GM21367 (cell line): ENCODE measurements at regions not wholly inside any gene's neighbourhood (a gene's known extent, or its start where the extent isn't known, plus 50 kb on each side); places are given as distances from the start of the nearest gene placed in this dataset.
A peak's percentile ranks its signal among the peaks of the same experiment; 100 is the strongest.
"Not testable (repeated sequence)": the region's sequence is repeated elsewhere in the genome, so short reads cannot be mapped to it uniquely, and the experiment has no call there.

Experiments used
- ATAC-seq: cut with Tn5 transposase; IDR thresholded peaks from one replicate; pipeline ENCODE4 v1.9.1; 2021; ENCODE audit not compliant: unreplicated experiment

DNA sequence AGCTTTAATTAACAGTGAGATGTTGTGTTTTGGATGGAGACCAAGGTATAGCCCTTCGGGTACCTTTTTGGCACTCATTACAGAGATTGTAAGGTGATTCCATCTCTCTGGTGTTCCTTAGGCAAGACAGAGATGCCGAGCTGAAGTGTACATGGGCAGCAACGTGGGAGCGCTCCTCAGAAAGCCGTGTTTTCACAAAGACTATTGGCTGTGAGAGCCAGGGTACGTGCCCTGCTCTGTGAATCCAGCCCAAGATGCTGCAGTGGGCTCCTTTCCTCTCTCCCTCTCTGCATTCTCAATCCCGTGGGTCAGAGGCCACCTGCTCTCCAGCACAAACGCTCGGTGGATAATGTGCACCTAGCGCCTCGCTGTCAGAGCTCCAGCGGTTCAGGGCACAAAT lies 203.0 kb upstream of the EPHA4 start:
- no peak for ATAC-seq

DNA sequence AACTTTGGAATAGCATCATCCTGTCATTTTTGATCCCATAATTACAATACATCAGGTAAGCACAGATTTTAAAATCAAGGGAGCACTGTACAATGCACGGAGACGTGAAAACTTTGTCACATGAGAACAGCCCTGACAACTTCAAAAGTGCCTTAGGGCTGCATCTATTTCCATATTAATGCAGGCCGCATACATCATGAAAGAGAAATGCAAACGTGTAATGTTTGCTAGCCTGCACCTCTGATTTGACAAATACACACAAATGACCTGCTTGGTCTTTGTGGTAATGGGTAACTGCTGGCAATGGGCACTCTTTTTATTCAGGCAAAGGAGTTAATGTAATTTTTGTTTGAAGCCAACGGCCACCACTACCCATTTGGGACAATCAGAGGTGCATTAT lies 202.0 kb upstream of the EPHA4 start:
- no peak for ATAC-seq

- no peak for ATAC-seq
Observed at GRCh38 chr2:221771297-221771696, 199.2 kb upstream of the EPHA4 start.

GRCh38 chr2:221767106-221768012 lies 195.3 kb upstream of the EPHA4 start:
- ATAC-seq: no peak

DNA sequence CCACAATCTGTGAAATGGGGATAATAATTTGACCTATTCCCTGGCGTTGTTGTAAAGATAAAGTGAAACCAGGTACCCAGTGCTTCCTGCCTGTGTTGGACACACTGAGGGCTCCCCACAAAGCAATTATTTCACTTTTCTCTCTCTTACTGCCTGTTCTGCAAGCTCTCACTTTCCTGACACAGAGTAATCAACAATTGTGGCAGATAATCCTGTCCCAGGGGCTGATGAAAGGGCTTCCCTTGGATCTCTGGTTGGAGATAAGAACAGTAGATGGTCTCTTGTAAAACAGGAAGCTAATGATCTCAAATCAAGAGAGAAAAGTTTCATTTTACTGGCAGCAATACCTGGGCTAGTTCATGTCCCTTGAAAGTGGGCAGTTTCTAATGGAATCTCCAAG lies 190.4 kb upstream of the EPHA4 start:
- no peak for ATAC-seq

- no peak for ATAC-seq
Observed at GRCh38 chr2:221761260-221761659, 189.2 kb upstream of the EPHA4 start.

DNA sequence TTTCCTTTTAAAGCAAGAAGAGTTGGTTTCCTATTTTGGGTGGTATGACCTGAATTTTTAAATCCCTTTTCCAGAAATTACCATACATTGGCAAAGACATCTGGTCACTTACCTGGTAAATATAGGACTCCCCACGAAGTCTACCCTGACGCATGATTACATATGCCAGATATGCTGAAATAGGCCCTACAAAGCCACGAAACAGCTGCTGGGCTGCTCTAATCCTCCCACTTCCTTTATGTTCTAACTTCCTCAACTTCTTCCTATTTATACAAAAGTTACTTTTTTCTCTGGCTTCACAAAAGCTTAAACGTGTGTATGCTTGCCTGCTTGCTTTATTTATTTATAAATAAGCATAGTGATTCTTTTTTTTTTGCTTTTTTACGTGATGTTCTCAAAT lies 186.0 kb upstream of the EPHA4 start:
- ATAC-seq: no peak

GRCh38 chr2:221753401-221753800 lies 181.3 kb upstream of the EPHA4 start:
- ATAC-seq: no peak

DNA sequence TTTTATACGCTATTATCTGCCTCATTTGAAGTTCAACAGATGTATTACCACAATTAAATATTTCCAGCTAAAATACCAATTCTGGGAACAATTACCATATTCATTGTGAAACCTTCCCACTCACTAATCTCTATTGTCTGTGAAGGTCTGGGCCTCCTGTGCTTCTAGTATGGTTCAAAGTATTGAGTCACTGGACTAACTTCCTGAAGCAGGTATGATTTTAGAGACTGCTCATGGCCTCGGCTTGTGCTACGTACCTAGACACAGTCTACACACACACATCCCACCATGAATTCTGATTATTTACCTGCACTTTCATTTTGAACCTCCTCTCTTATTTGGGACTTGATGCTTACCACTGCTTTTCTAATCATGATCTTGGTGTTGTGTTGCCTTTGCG lies 180.7 kb upstream of the EPHA4 start:
- no peak for ATAC-seq

DNA sequence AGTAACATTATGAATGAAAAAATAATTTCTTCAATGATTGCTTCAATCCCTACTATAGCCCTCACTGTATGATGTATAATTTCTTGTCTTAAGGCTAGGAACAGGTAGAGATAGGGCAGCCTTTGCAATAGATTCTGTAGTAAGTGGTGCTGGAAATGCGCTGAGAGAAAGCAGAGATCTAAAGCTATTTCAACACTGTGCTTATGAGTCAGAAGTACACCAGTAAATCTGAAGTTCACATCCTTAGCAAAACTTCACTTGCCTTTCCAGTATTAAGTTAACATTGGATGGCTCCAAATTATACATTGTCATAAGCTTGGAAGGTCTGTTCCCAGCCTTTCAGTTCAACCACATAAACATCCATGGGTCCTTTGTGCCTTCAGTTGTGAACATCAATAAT lies 178.2 kb upstream of the EPHA4 start:
- ATAC-seq: no peak

DNA sequence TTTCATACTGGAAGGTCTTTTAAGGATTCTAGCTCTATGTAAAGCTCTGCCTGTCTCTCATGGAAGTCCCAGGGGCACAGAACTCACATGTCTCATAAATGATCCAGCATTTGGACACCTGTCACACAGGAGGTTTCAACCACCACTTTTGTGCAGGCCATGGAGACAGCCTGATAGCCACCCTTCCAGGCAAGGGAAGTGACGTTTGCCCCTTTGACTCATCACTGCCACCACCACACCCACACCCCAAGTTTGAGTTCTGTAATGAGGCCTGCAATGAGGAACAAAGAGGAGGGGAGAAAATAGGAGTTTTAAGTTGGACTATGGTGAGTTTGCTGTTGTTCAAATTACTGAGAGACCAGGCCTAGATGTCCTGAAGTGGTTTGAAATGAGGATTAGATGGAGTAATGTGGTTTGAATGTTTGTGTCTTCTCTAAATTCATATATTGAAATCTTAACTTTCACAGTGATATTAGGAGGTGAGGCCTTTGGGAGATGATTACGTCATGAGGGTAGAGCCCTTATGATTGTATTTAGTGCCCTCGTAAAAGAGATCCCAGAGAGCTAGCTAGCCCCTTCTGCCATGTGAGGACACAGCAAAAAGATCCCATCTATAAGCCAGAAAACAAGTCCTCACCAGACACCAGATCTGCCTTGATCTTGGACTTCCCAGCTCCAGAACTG lies 175.3 kb upstream of the EPHA4 start:
- peak; percentile 70 for ATAC-seq

DNA sequence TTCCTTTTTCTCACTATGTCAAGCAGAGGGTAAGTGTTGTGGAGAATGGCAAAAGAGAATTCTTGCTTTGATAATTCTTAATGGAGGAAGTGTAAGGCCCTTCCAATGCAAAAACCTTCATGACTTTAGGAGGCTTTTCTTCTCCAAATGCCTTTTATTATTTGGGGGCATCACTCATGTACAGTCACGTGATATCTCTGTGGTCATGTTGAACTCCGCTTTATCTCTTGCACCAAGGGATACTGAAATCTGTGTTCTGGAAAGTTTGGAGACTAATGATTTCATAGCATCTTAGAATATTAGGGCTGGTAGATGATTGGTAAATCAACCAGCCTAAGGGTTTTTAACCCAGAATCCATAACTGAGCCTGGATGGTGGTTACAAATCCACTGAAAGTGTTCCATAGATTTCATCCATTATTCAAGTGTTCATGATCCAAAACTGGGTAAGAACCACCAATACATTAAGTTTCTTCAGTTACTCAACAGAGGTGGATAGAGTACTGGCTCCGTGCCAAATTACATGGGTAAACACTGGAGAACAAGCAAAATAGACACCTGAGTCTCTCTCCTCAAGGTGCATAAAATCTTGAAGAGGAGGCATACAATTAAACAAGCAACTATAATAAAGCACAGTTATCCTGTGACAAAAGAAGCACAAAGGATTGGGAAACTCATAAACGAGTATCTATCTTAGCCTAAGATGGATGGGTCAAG lies 169.6 kb upstream of the EPHA4 start:
- no peak for ATAC-seq

GRCh38 chr2:221731432-221732145 lies 159.5 kb upstream of the EPHA4 start:
- ATAC-seq: no peak

DNA sequence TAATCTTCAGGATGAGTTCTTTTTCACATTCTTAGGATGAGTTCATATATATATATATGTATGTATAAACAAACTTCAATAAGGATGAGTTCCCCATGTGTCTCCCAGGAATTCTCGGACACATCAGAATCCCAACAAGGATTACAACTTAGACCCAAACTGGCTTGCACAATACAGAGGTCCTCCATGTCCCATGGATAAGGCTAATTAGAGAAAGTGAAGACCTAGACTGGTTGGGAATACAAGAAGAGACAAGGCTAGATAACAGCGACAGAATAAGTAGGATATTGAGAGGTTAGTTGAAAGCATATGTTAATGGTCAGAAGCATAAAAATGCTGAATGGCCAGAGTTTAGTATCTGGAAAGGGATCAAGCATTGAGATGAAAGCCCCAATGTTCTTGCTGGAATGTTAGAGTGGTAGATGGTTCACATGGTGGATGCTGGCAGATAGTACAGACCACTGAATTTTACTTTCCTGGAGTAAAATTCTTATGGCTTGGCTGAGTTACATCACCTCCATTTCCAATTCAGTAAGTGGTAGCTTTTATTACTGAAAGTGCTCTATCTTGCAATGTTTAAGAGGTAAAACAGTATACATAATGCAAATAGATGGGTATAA lies 154.9 kb upstream of the EPHA4 start:
- ATAC-seq: no peak

DNA sequence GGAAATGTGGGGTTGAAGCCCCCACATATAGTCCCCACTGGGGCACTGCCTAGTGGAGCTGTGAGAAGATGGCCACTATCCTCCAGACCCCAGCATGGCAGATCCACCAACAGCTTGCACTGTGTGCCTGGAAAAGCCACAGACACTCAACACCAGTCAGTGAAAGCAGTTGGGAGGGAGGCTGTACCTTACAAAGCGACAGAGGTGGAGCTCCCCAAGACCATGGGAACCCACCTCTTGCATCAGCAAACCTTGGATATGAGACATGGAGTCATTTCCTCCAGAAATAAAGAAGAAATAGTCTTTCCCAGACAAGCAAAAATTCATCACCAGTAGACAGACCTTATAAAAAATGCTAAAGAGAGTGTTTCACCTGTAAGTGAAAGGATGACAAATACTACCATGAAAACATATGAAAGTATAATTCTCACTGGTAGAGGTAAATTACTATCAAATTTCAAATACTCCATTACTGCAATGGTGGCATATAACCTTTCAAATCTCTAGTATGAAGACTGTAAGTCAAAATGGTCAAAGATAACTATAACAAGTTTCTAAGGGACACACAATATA lies 152.6 kb upstream of the EPHA4 start:
- no peak for ATAC-seq

DNA sequence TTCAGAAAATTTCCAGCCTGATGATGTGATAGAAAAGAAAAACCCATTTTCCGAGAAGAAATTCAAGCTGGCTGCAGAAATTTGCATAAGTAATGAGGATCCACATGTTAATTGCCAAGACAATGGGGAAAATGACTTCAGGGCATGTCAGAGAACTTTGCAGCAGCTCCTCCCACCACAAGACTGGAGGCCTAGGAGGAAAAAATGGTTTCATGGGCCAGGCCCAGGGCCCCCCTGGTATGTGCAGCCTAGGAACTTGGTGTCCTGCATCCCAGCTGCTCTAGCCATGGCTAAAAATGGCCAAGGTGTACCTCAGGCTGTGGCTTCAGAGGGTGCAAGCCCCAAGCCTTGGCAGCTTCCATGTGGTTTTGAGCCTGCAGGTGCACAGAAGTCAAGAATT lies 152.0 kb upstream of the EPHA4 start:
- not testable (repeated sequence) for ATAC-seq

DNA sequence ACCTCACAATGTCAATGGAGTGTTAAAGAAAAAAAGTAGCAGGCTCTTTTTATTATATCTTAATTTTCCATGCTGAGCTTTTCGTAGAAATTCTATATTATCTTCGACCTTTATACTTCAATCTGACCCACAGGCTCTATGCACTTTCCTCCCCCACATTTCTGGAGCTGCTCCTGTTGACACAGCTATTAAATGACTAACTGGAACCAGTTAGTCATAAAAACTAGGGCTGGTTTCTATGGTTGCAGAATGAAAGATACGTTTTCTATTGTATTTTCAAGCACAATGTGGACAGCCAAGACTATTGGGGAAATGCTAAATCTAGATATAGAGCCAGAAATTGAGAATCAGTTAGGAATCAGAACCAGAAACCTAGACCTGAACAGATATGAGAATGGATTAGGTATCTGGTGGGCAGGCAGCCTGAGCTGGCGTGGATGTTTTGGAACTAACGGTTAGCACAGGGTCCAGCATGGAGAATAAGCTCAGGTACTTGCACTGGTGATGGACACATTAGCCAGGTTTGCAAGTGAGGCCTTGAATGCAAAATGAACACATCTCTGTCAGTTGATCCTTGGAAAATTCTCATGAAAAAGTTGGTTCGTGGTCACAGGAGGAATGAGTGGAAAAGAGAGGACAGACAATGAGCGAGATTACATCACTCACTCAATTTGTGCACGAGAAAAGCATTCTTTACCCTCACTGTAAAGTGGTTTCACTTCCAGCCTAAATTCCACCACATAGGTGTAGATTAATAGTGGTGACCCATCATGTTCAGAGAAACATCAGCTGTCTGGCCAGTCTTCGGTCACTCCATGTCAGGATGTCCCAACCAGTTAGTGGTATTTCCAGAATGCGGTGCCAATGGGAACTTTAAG lies 144.6 kb upstream of the EPHA4 start:
- no peak for ATAC-seq

- no peak for ATAC-seq
Observed at GRCh38 chr2:221715523-221716247, 143.6 kb upstream of the EPHA4 start.

DNA sequence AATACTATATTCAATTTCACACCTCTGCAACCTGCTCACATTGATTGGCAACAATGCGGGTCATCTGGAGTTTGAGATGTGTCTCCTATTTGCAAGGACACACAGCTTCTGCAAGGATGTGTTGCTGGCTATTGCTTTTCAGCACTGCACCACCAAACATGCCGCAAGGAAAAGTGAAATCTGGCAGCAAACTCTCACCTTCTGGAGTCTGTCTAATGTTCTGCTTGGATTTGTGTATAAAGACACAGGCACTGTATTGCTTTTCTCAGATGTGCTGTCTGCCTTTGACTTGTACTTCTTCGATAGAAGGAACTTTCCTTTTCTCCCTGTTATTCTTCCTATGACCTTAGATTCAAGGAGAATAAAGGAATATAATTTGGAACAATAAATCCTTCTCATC lies 138.6 kb upstream of the EPHA4 start:
- no peak for ATAC-seq
